T follicular helper cell (primary cell): ENCODE measurements at regions not wholly inside any gene's neighbourhood (a gene's known extent, or its start where the extent isn't known, plus 50 kb on each side); places are given as distances from the start of the nearest gene placed in this dataset.

Experiments
- DNase-seq: peaks from one replicate; pipeline ENCODE4 v3.0.0-alpha.2; 2020; ENCODE audit warnings: low read depth

- no peak for DNase-seq
Measured at GRCh38 chr7:17019106-17019505, 137.3 kb upstream of the AGR3 start.

DNA sequence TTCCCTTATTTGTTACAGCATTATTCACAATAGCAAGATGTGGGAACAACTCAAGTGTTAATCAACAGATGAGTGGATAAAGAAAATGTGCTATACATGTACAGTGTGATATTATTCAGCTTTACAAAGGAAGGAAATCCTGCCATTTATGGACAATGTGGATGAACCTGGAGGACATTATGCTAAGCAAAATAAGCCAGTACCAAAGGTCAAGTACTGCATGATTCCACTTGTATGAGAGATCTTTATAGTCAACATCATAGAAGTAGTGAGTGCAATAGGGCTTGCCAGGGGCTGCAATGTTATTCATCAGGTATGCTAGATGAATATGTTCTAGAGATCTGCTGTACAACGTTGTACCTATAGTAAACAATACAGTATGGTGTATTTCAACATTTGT, 138.5 kb upstream of the AGR3 start:
- no peak for DNase-seq

DNA sequence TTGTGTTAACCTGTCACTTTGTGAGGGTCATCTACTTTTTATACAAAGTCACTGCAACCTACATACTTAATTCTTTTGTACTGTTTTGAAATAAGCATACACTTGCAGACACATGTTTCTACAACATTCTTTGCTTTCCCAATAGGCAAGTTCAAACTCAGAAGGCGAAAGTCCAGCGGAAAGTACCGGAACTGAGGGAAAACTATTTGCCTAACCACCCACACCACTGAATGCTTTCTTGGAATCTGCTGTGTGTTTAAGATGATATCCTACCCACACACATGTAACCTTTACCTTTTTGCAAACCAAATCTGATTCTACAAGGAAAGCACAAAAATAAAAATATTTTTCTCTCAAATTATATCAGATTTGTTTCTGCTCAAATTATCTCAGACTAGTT, 139.4 kb upstream of the AGR3 start:
- DNase-seq = no peak

GRCh38 chr7:17022920-17023319, 141.1 kb upstream of the AGR3 start:
- no peak for DNase-seq

- no peak for DNase-seq
Measured at GRCh38 chr7:17026269-17026668, 144.5 kb upstream of the AGR3 start.

DNA sequence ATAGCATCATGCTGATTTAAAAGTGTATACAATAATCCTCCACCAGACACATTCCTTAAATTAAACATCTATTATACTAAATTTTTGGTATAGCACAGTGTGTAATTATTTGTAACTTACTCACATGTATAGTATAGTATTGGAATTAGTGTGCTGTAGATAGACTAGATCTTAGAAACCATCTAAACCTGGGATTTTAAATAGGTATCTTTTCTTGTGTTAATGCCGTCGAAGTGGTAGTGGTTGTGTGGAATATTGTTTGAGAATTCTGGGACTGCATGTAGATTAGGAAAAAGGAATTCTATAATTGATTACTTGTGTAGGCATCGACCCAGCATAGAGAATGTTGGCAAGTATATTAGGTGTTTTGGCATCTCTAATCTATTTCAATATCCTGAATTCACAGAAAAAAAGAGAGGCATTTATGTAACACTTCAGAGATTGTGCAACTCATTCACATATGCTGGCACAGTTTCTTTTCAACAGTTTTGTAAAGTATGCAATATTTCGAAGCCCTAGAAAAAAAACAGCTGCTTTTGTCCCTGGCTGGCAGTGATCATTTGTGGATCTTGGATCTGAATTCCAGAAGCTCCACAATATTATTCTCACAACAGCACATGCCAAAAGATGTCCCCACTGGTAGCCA, 145.5 kb upstream of the AGR3 start:
- DNase-seq = no peak

DNA sequence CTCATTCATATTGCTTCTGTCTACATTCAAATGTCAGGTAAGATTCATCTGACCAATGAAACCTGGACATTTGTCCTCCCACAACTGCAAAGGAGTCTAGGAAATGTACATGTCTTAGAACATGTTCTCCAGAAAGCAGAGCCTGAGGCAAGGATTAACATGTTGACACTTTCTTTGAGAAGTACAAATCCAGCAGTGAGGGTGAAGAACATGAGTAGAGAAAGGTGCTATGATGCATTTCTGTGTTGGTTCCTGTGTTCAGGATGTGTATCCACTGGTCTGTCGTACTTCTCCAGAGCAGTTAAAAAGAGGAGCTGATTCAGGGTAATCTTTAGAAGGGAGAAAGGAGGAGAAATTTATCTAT, 146.0 kb upstream of the AGR3 start:
- no peak for DNase-seq

DNA sequence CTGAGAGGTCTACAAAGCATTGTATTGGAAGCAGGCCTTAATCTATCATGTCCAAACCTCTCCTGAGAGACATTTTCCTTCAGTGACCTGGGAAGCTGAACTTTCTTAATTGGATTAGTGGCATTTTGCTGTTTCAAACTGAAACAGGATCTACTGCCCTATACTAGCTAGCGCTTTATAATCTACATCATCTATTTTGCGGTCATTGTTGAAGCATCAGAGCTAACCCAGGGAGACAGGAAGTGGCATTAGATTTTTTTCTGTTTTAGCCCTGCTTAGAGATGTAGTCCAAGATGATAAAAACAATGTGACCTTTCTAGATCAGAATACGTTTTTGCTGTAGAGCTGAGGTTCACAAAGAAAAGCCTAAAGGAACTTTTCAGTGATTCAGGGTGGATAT, 147.4 kb upstream of the AGR3 start:
- no peak for DNase-seq

DNA sequence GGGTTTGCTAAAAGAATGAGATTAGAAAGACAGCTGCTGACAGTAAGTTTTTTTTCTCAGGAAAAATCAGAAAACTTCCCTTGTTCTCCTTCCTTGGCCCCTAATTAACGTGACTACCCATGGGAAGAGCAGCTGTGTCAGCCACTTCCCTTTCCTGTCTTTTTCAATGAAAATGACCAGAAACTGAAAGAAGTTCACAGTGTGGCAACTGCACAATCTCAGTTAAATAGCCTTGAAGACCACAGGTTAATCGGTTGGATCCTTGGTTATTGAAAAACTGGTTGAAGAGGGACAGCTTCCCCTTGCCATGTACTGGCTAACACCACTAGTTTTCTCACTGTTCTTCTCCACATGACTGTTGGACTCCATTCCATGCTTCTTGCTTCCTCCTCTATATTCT, 148.8 kb upstream of the AGR3 start:
- no peak for DNase-seq

DNA sequence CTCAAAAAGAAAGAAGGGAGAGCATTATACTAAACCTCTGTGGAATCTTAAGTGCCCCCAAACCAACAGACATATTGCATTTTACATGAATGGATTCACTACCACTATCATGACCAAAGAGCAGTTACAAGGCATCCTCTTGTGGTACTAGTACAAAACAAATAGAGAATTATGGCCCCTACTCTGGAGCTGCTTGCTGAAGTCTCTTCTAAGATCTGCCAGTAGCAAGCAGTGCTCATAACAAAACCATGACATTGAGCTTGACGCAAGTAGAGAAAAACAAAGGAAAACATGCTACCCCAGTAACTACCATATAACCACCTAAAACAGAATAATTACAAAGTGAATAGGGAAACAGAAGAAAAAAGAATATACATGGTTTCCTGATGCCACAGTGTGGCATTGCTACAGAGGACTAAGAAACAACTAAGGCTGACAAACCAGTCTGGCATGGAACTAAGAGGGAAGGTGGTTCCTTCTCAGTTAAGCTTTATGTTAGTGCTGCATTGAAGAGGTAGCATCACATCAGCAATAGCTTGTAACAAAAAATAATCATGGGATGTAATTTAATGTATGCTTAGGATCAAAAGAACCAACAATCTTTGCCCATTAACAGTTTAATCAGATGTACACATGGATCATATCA, 150.2 kb upstream of the AGR3 start:
- no peak for DNase-seq

- DNase-seq = no peak
Measured at GRCh38 chr7:17033245-17033644, 151.5 kb upstream of the AGR3 start.

GRCh38 chr7:17036584-17036983, 154.8 kb upstream of the AGR3 start:
- no peak for DNase-seq

- DNase-seq = no peak
Measured at GRCh38 chr7:17037356-17037755, 155.6 kb upstream of the AGR3 start.

GRCh38 chr7:17038160-17038782, 156.5 kb upstream of the AGR3 start:
- no peak for DNase-seq

GRCh38 chr7:17038783-17039170, 157.0 kb upstream of the AGR3 start:
- DNase-seq = no peak

DNA sequence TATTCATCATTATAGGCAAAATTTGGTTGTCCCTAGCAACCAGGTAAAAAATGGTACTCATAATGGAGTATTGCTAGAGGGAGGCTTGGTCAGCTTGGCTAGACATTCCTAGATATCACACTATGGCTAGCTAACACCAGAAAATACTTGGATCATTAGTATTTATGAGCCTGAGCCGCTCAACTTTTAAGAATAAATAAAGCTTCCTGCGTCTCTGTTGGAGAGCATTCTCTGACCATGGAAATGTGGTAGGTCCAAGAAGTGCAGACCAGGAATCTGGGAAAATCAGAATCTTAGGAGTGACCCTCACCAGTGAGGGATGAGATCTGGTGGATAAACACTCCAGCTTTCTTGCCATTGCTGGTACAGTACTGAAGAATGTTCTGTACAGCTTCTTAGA, 157.6 kb upstream of the AGR3 start:
- no peak for DNase-seq

DNA sequence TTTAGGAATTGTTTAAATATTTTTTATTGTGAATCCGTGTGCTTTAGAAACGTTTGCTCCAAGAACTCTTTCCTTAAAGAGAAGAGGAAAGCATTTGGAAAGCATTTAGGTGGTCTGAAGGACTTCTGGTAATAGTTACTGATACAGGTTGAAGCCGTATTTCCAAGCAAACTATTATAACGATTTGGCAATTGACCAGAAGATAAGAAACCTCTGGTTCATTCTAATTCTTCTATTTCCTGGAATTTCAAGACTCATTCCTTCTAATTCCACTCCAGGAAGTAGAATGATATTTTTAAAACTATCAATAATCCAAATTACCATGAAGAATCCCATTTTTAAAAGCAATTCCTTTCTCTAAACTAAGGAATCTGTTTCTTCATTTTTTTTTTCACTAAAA, 158.9 kb upstream of the AGR3 start:
- no peak for DNase-seq

DNA sequence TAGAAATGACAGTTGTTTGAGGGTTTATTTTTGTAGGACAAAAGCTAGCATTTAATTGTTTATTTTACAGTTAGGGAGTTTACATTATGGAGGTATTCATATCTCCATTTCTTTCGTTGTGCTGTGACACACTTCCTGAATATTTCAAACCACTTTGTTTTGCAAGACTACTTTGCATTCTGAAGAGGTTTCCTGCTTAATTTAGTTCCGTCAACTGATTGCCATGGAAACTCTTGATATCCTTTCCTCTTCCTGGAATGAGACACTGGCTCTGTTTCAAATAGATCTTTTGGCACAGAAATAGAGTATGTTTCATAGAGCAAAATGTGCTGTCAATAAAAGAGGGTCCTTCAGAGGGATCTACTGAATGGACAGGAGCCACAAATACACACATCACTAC, 159.5 kb upstream of the AGR3 start:
- no peak for DNase-seq

DNA sequence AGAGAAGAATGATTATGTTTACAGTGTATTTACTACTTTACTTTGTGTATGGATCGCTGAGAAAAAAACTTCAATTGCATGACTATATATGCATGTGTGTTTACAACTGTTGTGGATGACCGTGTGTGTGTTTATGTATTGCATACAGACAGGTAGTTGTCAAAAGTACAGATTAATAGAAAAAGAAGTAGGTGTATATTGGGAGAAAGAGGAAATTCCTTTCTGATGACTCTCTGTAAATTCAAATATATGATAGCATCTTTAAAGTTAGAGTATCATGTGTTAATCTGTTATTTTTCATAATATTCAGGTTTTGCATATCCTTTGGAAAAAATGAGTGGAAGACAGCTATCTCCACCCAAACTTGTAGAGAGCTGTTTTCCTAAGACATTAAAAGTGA, 160.4 kb upstream of the AGR3 start:
- no peak for DNase-seq

DNA sequence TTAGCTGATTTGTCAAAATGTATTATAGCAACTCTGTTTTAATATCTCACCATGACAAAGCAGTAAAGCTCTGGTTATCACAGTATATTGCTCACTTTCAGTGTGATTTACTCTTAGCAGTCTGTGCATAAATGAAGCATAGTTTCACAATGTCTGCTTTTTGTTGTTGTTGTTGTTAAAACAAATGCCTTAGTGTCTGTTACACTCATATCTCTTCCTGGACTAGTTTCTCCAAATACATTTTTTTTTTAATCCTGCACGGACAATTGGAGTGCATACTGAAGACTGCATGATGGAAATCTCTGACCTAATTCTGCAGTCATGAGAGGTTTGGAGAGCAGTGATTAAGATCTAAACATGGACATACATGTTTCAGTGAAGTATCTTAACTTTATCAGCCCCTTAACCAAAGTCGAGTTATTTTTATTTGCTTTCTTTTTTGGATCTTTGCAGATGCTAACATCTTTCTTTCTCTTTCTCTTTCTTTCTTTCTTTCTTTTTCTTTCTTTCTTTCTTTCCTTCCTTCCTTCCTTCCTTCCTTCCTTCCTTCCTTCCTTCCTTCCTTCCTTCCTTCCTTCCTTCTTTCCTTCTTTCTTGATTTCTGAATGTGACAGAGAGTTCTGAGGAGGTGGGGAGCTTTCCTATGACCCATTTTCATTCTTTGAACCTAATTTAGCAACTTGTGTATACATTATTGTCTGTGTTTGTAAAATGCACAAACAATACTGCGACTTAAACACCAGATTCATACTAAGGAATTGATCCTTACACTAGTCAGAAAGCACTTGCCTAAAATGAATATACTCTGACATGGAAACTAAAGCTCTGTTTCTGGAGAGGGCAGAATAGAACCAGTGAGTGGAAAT, 161.5 kb upstream of the AGR3 start:
- no peak for DNase-seq

DNA sequence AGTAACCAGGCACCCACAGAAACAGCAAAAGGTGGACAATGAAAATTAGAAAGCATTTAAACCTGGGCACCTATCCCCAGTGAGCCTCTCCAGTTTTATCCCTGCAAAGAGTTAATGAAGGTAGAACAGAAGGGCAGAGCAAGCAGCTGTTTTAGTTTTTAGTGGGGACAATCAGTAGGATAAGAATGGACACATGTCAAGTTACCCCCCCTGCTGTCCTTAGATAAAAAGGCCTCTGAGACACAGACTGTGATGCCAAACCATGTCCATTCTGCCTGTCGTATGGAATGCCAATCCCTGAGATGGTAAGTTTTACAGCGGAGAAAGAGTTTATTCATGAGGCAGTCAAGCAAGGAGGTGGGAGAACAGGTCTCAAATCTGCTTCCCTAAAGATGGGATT, 162.6 kb upstream of the AGR3 start:
- no peak for DNase-seq

GRCh38 chr7:17044861-17045260, 163.1 kb upstream of the AGR3 start:
- no peak for DNase-seq

- DNase-seq = no peak
Measured at GRCh38 chr7:17046259-17046658, 164.5 kb upstream of the AGR3 start.
